OCI-LY7 (cell line): ENCODE measurements at regions not wholly inside any gene's neighbourhood (a gene's known extent, or its start where the extent isn't known, plus 50 kb on each side); places are given as distances from the start of the nearest gene placed in this dataset.

Experiments used
- CTCF ChIP-seq: fragments of 200-600 bp; sonication (generic); conservative IDR thresholded peaks from 2 replicates; pipeline ENCODE4 v1.5.1; 2014; ENCODE audit warnings: mild to moderate bottlenecking, antibody characterized with exemption, low read length, moderate library complexity, mixed read lengths
- EZH2phosphoT487 ChIP-seq: fragments of 200-600 bp; sonication (generic); IDR thresholded peaks from 2 replicates; pipeline ENCODE4 v1.6.1; 2018; ENCODE audit warnings: low read depth, borderline replicate concordance, mild to moderate bottlenecking, mixed run types, antibody characterized with exemption, low read length, moderate library complexity, mixed read lengths

GRCh38 chr21:23488245-23488644, 2119.0 kb downstream of the MRPL39 start:
- TF ChIP-seq CTCF (no peak), EZH2phosphoT487 (no peak)
